H9 (cell line): ENCODE measurements at regions not wholly inside any gene's neighbourhood (a gene's known extent, or its start where the extent isn't known, plus 50 kb on each side); places are given as distances from the start of the nearest gene placed in this dataset.

ENCODE experiments used
- DNase-seq: peaks from one replicate; pipeline ENCODE4 v3.0.0-alpha.2; 2017
- H2AFZ ChIP-seq: one replicate; pipeline ENCODE4 v1.6.1; 2013; ENCODE audit warnings: mild to moderate bottlenecking, low read length, control low read depth, moderate library complexity
- H2AK5ac ChIP-seq: 2 replicates; pipeline ENCODE4 v1.6.1; 2013; ENCODE audit warnings: low read length, control low read depth, mixed read lengths; ENCODE audit not compliant: insufficient read length
- H2BK120ac ChIP-seq: one replicate; pipeline ENCODE4 v1.6.1; 2013; ENCODE audit warnings: low read depth, mild to moderate bottlenecking, low read length, control low read depth, inconsistent platforms; ENCODE audit not compliant: poor library complexity, severe bottlenecking
- H2BK12ac ChIP-seq: 2 replicates; pipeline ENCODE4 v1.6.1; 2013; ENCODE audit warnings: low read length, control low read depth, mixed read lengths, low read depth; ENCODE audit not compliant: insufficient read length
- H2BK15ac ChIP-seq: 2 replicates; pipeline ENCODE4 v1.6.1; 2013; ENCODE audit warnings: low read depth, low read length, control low read depth
- H2BK20ac ChIP-seq: one replicate; pipeline ENCODE4 v1.6.1; 2013; ENCODE audit warnings: low read depth, mild to moderate bottlenecking, low read length, control low read depth, inconsistent platforms; ENCODE audit not compliant: poor library complexity, severe bottlenecking
- H2BK5ac ChIP-seq: 2 replicates; pipeline ENCODE4 v1.6.1; 2013; ENCODE audit warnings: low read length, control low read depth, mixed read lengths; ENCODE audit not compliant: insufficient read length
- H3K14ac ChIP-seq: 2 replicates; pipeline ENCODE4 v1.6.1; 2013; ENCODE audit warnings: low read length, control low read depth; ENCODE audit not compliant: insufficient read depth
- H3K18ac ChIP-seq: 2 replicates; pipeline ENCODE4 v1.6.1; 2013; ENCODE audit warnings: low read depth, mild to moderate bottlenecking, mixed read lengths, low read length, control low read depth; ENCODE audit not compliant: insufficient read length
- H3K23ac ChIP-seq: 2 replicates; pipeline ENCODE4 v1.6.1; 2013; ENCODE audit warnings: low read length, control low read depth, mixed read lengths, low read depth; ENCODE audit not compliant: insufficient read length
- H3K23me2 ChIP-seq: 2 replicates; pipeline ENCODE4 v1.6.1; 2013; ENCODE audit warnings: low read depth, mild to moderate bottlenecking, mixed read lengths, low read length, control low read depth; ENCODE audit not compliant: insufficient read length, poor library complexity, severe bottlenecking
- H3K27ac ChIP-seq: 2 replicates; pipeline ENCODE4 v1.5.1; 2013; ENCODE audit warnings: low read length, control low read depth, mixed read lengths, low read depth; ENCODE audit not compliant: insufficient read length
- H3K27me3 ChIP-seq: 2 replicates; pipeline ENCODE4 v1.6.1; 2013; ENCODE audit warnings: low read length, control low read depth, inconsistent platforms; ENCODE audit not compliant: insufficient read depth
- H3K4ac ChIP-seq: 2 replicates; pipeline ENCODE4 v1.6.1; 2013; ENCODE audit warnings: low read depth, mild to moderate bottlenecking, control low read depth, inconsistent platforms, low read length, moderate library complexity
- H3K4me1 ChIP-seq: 2 replicates; pipeline ENCODE4 v1.6.1; 2013; ENCODE audit warnings: low read length, control low read depth, inconsistent platforms; ENCODE audit not compliant: insufficient read depth
- H3K4me2 ChIP-seq: 2 replicates; pipeline ENCODE4 v1.6.1; 2013; ENCODE audit warnings: low read length, control low read depth, mixed read lengths; ENCODE audit not compliant: insufficient read length, insufficient read depth
- H3K56ac ChIP-seq: 2 replicates; pipeline ENCODE4 v1.6.1; 2013; ENCODE audit warnings: low read depth, mild to moderate bottlenecking, mixed read lengths, low read length, control low read depth; ENCODE audit not compliant: insufficient read length
- H3K79me1 ChIP-seq: 2 replicates; pipeline ENCODE4 v1.6.1; 2013; ENCODE audit warnings: low read depth, mild to moderate bottlenecking, moderate library complexity, low read length, control low read depth, inconsistent platforms; ENCODE audit not compliant: insufficient read depth, poor library complexity, severe bottlenecking
- H3K79me2 ChIP-seq: 2 replicates; pipeline ENCODE4 v1.6.1; 2013; ENCODE audit warnings: low read length, control low read depth, inconsistent platforms; ENCODE audit not compliant: insufficient read depth
- H3K9ac ChIP-seq: 2 replicates; pipeline ENCODE4 v1.6.1; 2013; ENCODE audit warnings: low read length, control low read depth, mixed read lengths; ENCODE audit not compliant: insufficient read length; ENCODE audit errors: extremely low read depth
- H3K9me3 ChIP-seq: one replicate; pipeline ENCODE4 v1.6.1; 2013; ENCODE audit warnings: low read depth, low read length, inconsistent platforms; ENCODE audit not compliant: control insufficient read depth
- H3T11ph ChIP-seq: one replicate; pipeline ENCODE4 v1.6.1; 2013; ENCODE audit warnings: mild to moderate bottlenecking, low read length, control low read depth, inconsistent platforms
- H4K20me1 ChIP-seq: one replicate; pipeline ENCODE4 v1.6.1; 2013; ENCODE audit not compliant: control insufficient read depth, insufficient read length, insufficient read depth
- H4K5ac ChIP-seq: 2 replicates; pipeline ENCODE4 v1.6.1; 2013; ENCODE audit warnings: low read depth, mild to moderate bottlenecking, mixed read lengths, low read length, control low read depth; ENCODE audit not compliant: insufficient read length
- H4K8ac ChIP-seq: replicated peaks from 2 replicates; pipeline ENCODE4 v1.6.1; 2013; ENCODE audit warnings: low read length, control low read depth, mixed read lengths, low read depth; ENCODE audit not compliant: insufficient read length
- H4K91ac ChIP-seq: 2 replicates; pipeline ENCODE4 v1.6.1; 2013; ENCODE audit warnings: low read depth, mild to moderate bottlenecking, moderate library complexity, mixed read lengths, low read length, control low read depth; ENCODE audit not compliant: insufficient read length
- H3K27ac Mint-ChIP-seq, 3 experiments: 2 replicates in 2 of 3; 3 replicates in 1 of 3; pipeline ENCODE4 v1.8.0; 2020 to 2021; ENCODE audit warnings: mixed read lengths in 3 of 3, mild to moderate bottlenecking in 1 of 3, moderate library complexity in 1 of 3
- H3K27me3 Mint-ChIP-seq: 2 replicates; pipeline ENCODE4 v1.8.0; 2021; ENCODE audit warnings: low read depth, mild to moderate bottlenecking, moderate library complexity, mixed read lengths
- H3K36me3 Mint-ChIP-seq, 3 experiments: 2 replicates in 2 of 3; 3 replicates in 1 of 3; pipeline ENCODE4 v1.8.0; 2020 to 2021; ENCODE audit warnings: low read depth in 3 of 3, mixed read lengths in 3 of 3; ENCODE audit not compliant: insufficient read depth in 1 of 3
- H3K4me1 Mint-ChIP-seq, 2 experiments: 2 replicates each; pipeline ENCODE4 v1.8.0; 2020; ENCODE audit warnings: mixed read lengths in 2 of 2
- H3K4me3 Mint-ChIP-seq, 2 experiments: 2 replicates in 1 of 2; 3 replicates in 1 of 2; pipeline ENCODE4 v1.8.0; 2020 to 2021; ENCODE audit warnings: mild to moderate bottlenecking in 2 of 2, mixed read lengths in 2 of 2, moderate library complexity in 1 of 2
- H3K9me3 Mint-ChIP-seq, 2 experiments: 2 replicates in 1 of 2; 3 replicates in 1 of 2; pipeline ENCODE4 v1.8.0; 2020; ENCODE audit warnings: mild to moderate bottlenecking in 2 of 2, mixed read lengths in 2 of 2, moderate library complexity in 1 of 2
- CTCF ChIP-seq: fragments of 200-600 bp; sonication (generic); conservative IDR thresholded peaks from 3 replicates; pipeline ENCODE4 v1.8.0; 2021; ENCODE audit warnings: antibody characterized with exemption, mild to moderate bottlenecking

- Histone ChIP-seq H3K9ac (no peak overlapping the region), H3K4me2 (no peak overlapping the region), H3K4me1 (no peaks in the 10 kb centered on the region), H2BK15ac (no peak overlapping the region), H3K27ac (no peak overlapping the region), H3K9me3 (no peaks in the 10 kb centered on the region), H3K23ac (no peak overlapping the region), H2AFZ (no peak overlapping the region), H2BK5ac (no peak overlapping the region), H3K18ac (no peak overlapping the region), H4K5ac (no peak overlapping the region), H2BK120ac (no peak overlapping the region), H2BK20ac (no peak overlapping the region), H3K23me2 (no peaks in the 10 kb centered on the region), H2AK5ac (no peak overlapping the region), H3K56ac (no peak overlapping the region), H4K8ac (no peak overlapping the region), H3K4ac (no peak overlapping the region), H3T11ph (no peak overlapping the region), H3K79me2 (no peaks in the 10 kb centered on the region), H3K79me1 (no peaks in the 10 kb centered on the region), H4K20me1 (no peaks in the 10 kb centered on the region), H3K14ac (no peak overlapping the region), H2BK12ac (no peak overlapping the region), H4K91ac (no peak overlapping the region), H3K27me3 (no peaks in the 10 kb centered on the region)
- Mint-ChIP-seq H3K27ac (no peak overlapping the region; a peak in 1 of 7 replicates), H3K4me3 (no peak overlapping the region), H3K36me3 (no peaks in the 10 kb centered on the region), H3K27me3 (no peaks in the 10 kb centered on the region), H3K9me3 (no peaks in the 10 kb centered on the region), H3K4me1 (peaks cover 13 to 17% of the 10 kb centered on the region in 2 experiments)
- no peak for DNase-seq
- no peak for TF ChIP-seq CTCF
Observed at GRCh38 chr6:74750826-74751225, 455.0 kb downstream of the COL12A1 start.
